ENCODE measurements at regions not wholly inside any gene's neighbourhood (a gene's known extent, or its start where the extent isn't known, plus 50 kb on each side); places are given as distances from the start of the nearest gene placed in this dataset.

GRCh38 chr4:133968174-133968573, 233.4 kb downstream of the PABPC4L start:
- ChIA-PET CTCF (no interaction called here), POLR2A (no interaction called here)
- TF ChIP-seq ERG (CRISPR knock-in tag; IDR thresholded peaks at IDR 0.05) (no peak), HMGXB4 (CRISPR knock-in tag; IDR thresholded peaks at IDR 0.05) (no peak), AR (CRISPR knock-in tag; IDR thresholded peaks at IDR 0.05) (no peak), ZSCAN18 (CRISPR knock-in tag; IDR thresholded peaks at IDR 0.05) (no peak), FOXP4 (CRISPR knock-in tag; IDR thresholded peaks at IDR 0.05) (no peak), SMAD4 (CRISPR knock-in tag; IDR thresholded peaks at IDR 0.05) (no peak), USF1 (CRISPR knock-in tag; IDR thresholded peaks at IDR 0.05) (no peak), TEAD1 (CRISPR knock-in tag; IDR thresholded peaks at IDR 0.05) (no peak), PRDM15 (CRISPR knock-in tag; IDR thresholded peaks at IDR 0.05) (no peak), ZNF416 (CRISPR knock-in tag; IDR thresholded peaks at IDR 0.05) (no peak), ZNF263 (CRISPR knock-in tag; IDR thresholded peaks at IDR 0.05; ENCODE audit: low read depth) (no peak), SOX15 (CRISPR knock-in tag; IDR thresholded peaks at IDR 0.05) (no peak), E2F5 (CRISPR knock-in tag; IDR thresholded peaks at IDR 0.05) (no peak), ZNF281 (CRISPR knock-in tag; IDR thresholded peaks at IDR 0.05) (no peak), IRF1 (CRISPR knock-in tag; IDR thresholded peaks at IDR 0.05) (no peak), ETV6 (CRISPR knock-in tag; IDR thresholded peaks at IDR 0.05) (no peak)
- H3K4me1 Mint-ChIP-seq: peaks cover 6% of the 10 kb centered on the region
- H3K4me3 Mint-ChIP-seq: no peak overlapping the region
- H3K27me3 Mint-ChIP-seq (ENCODE audit: low read depth): no peaks in the 10 kb centered on the region
- DNase-seq (ENCODE audit: low spot score) (no peak), ATAC-seq (no peak)
- peaks cover 42% of the 10 kb centered on the region for H3K9me3 Mint-ChIP-seq
- no peak overlapping the region for H3K27ac Mint-ChIP-seq
- peaks cover 19% of the 10 kb centered on the region for H3K36me3 Mint-ChIP-seq

All from WTC11 (cell line).